ENCODE measurements at regions not wholly inside any gene's neighbourhood (a gene's known extent, or its start where the extent isn't known, plus 50 kb on each side); places are given as distances from the start of the nearest gene placed in this dataset.
"Not testable (repeated sequence)": the region's sequence is repeated elsewhere in the genome, so short reads cannot be mapped to it uniquely, and the experiment has no call there.

DNA sequence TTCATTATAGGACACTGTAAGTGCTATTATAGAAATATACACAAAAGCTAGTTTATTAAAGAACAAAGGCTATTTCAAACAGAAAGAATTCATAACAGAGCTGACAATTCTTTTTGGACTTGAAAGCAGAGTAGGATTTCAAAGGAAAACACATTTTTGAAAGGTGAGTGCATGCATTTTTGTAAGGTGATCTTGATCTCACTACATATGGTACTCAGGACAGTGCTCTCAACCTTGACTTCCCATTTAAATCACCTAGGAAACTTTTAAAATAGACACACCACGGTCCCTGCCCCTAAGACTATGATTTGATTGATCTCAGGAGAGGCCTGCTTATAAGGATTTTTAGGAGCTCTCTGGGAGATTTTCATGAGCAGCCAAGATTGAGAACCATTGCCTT lies 1362.0 kb downstream of the CDH8 start:
- no TSS peak for BruUV-seq (replicated peaks)
- no peaks in the 10 kb centered on the region for H4K20me1 ChIP-seq (ENCODE audit: insufficient read depth)
- no peaks in the 10 kb centered on the region for H3K27me3 ChIP-seq (ENCODE audit: insufficient read depth, low read depth)
- no peak overlapping the region for H3K4me3 ChIP-seq
- CTCF ChIA-PET = no interaction called here
- no peak overlapping the region for H3K4me2 ChIP-seq
- no peaks in the 10 kb centered on the region for H3K79me2 ChIP-seq (ENCODE audit: low read depth)
- H3K36me3 ChIP-seq (ENCODE audit: low read depth) = no peaks in the 10 kb centered on the region
- POLR2A ChIA-PET (ENCODE audit: unreplicated experiment) = no interaction called here
- H2AFZ ChIP-seq = no peak overlapping the region
- DNase-seq = no peak
- H3F3A ChIP-seq (ENCODE audit: insufficient read depth, low read depth) = no peaks in the 10 kb centered on the region
- H3K27ac ChIP-seq = no peak overlapping the region
- no peak for TF ChIP-seq EZH2 (IDR thresholded peaks at IDR 0.05; ENCODE audit: low read depth)
- H3K9me2 ChIP-seq (ENCODE audit: insufficient read depth) = no peaks in the 10 kb centered on the region
- no peaks in the 10 kb centered on the region for H3K9me3 ChIP-seq (ENCODE audit: insufficient read depth, low read depth)
- intact Hi-C loops (cut with micrococcal nuclease; ENCODE audit: unreplicated experiment) = no loop called here
- no peaks in the 10 kb centered on the region for H3K4me1 ChIP-seq (replicated peaks; ENCODE audit: insufficient read depth)

DNA sequence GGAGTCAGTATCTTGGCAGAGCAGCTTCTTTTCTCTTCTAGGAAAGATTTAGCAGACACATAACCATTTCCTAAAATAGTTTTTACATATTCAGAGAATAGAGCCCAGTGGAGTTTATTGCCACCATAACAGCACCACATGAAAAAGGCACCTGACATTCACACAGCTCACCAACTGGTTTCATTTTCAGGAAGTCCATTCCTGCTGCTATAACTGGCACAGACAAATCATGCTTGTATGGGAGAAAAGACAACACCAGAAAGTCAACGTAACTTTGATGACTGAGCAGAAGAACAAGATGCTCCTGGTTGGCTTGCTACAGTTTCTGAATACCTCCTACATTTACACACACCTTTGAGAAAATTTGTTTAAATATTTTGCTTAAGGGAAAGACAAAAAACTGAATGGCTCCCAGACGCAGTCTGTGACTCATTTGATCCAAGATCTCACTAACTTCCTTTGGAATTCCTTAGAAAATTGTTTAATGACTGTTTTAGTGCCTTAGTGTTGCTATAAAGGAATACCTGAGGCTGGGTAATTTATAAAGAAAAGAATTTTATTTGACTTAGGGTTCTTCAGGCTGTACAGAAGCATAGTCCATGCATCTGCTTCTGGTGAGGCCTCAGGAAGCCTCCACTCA lies 1380.6 kb downstream of the CDH8 start:
- Histone ChIP-seq H3K4me2 (no peak overlapping the region), H3K27ac (no peak overlapping the region), H3K9me3 (ENCODE audit: insufficient read depth, low read depth) (no peaks in the 10 kb centered on the region), H3K4me1 (replicated peaks; ENCODE audit: insufficient read depth) (no peaks in the 10 kb centered on the region), H3K36me3 (ENCODE audit: low read depth) (no peaks in the 10 kb centered on the region), H3K4me3 (no peak overlapping the region), H3K27me3 (ENCODE audit: insufficient read depth, low read depth) (no peaks in the 10 kb centered on the region), H3K9me2 (ENCODE audit: insufficient read depth) (no peaks in the 10 kb centered on the region), H2AFZ (no peak overlapping the region), H3F3A (ENCODE audit: insufficient read depth, low read depth) (no peaks in the 10 kb centered on the region), H3K79me2 (ENCODE audit: low read depth) (no peaks in the 10 kb centered on the region), H4K20me1 (ENCODE audit: insufficient read depth) (no peaks in the 10 kb centered on the region)
- CTCF ChIA-PET = no interaction called here
- no peak for DNase-seq
- intact Hi-C loops (cut with micrococcal nuclease; ENCODE audit: unreplicated experiment) = no loop called here
- BruUV-seq (replicated peaks) = no TSS peak
- TF ChIP-seq EZH2 (IDR thresholded peaks at IDR 0.05; ENCODE audit: low read depth) = no peak
- POLR2A ChIA-PET (ENCODE audit: unreplicated experiment) = no interaction called here

DNA sequence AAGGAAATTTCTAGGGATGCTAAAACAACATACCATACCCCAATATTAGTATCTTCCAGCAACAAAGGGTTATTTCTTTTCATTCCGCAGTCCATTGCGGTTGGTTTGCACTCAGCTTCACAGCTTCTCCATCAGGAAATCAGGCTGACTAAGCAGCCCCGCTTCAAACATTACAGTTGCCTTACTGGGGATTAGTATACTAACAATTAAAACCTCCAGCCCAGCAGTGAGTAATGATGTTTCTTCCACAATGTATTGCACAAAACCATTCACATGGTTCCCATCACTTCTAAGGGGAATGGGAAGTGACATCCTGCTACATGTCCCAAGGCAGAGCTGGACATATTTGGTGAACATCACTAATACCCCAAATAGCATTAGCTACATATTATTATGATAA lies 1384.9 kb downstream of the CDH8 start:
- H2AFZ ChIP-seq = no peak overlapping the region
- TF ChIP-seq EZH2 (IDR thresholded peaks at IDR 0.05; ENCODE audit: low read depth) = no peak
- TF ChIP-seq, protein P1, sequence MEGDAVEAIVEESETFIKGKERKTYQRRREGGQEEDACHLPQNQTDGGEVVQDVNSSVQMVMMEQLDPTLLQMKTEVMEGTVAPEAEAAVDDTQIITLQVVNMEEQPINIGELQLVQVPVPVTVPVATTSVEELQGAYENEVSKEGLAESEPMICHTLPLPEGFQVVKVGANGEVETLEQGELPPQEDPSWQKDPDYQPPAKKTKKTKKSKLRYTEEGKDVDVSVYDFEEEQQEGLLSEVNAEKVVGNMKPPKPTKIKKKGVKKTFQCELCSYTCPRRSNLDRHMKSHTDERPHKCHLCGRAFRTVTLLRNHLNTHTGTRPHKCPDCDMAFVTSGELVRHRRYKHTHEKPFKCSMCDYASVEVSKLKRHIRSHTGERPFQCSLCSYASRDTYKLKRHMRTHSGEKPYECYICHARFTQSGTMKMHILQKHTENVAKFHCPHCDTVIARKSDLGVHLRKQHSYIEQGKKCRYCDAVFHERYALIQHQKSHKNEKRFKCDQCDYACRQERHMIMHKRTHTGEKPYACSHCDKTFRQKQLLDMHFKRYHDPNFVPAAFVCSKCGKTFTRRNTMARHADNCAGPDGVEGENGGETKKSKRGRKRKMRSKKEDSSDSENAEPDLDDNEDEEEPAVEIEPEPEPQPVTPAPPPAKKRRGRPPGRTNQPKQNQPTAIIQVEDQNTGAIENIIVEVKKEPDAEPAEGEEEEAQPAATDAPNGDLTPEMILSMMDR (conservative IDR thresholded peaks at IDR 0.05) = no peak
- H3K27me3 ChIP-seq (ENCODE audit: insufficient read depth, low read depth) = no peaks in the 10 kb centered on the region
- H3K4me3 ChIP-seq = no peak overlapping the region
- no peaks in the 10 kb centered on the region for H3K9me2 ChIP-seq (ENCODE audit: insufficient read depth)
- no peaks in the 10 kb centered on the region for H3K9me3 ChIP-seq (ENCODE audit: insufficient read depth, low read depth)
- no peaks in the 10 kb centered on the region for H4K20me1 ChIP-seq (ENCODE audit: insufficient read depth)
- no peak overlapping the region for H3K27ac ChIP-seq
- no peaks in the 10 kb centered on the region for H3K36me3 ChIP-seq (ENCODE audit: low read depth)
- POLR2A ChIA-PET (ENCODE audit: unreplicated experiment) = no interaction called here
- no peaks in the 10 kb centered on the region for H3K79me2 ChIP-seq (ENCODE audit: low read depth)
- H3F3A ChIP-seq (ENCODE audit: insufficient read depth, low read depth) = no peaks in the 10 kb centered on the region
- intact Hi-C loops (cut with micrococcal nuclease; ENCODE audit: unreplicated experiment) = no loop called here
- CTCF ChIA-PET = no interaction called here
- no peak overlapping the region for H3K4me2 ChIP-seq
- DNase-seq = no peak
- no TSS peak for BruUV-seq (replicated peaks)
- no peaks in the 10 kb centered on the region for H3K4me1 ChIP-seq (replicated peaks; ENCODE audit: insufficient read depth)

DNA sequence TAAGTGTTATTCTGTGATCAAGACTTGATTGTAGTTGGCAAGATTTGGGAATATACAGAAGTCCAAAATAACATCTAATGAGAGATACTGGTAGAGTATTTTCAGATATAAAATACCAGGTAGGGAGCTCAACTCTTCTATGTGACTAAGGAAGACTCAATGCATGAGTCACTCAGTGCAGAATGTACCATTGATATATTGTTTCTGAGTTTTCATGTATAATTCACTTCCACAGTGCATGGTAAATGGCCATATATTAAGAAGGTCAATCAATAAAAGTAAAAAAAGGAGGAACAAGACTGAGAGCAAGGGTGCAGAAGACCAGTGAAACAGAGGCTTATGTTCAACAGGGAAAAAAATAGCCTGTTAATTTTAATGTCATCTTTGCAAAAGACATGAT lies 1387.9 kb downstream of the CDH8 start:
- Histone ChIP-seq H3K27me3 (ENCODE audit: insufficient read depth, low read depth) (no peaks in the 10 kb centered on the region), H2AFZ (no peak overlapping the region), H3F3A (ENCODE audit: insufficient read depth, low read depth) (no peaks in the 10 kb centered on the region), H4K20me1 (ENCODE audit: insufficient read depth) (no peaks in the 10 kb centered on the region), H3K4me1 (replicated peaks; ENCODE audit: insufficient read depth) (no peaks in the 10 kb centered on the region), H3K36me3 (ENCODE audit: low read depth) (no peaks in the 10 kb centered on the region), H3K4me2 (no peak overlapping the region), H3K4me3 (no peak overlapping the region), H3K79me2 (ENCODE audit: low read depth) (no peaks in the 10 kb centered on the region), H3K9me3 (ENCODE audit: insufficient read depth, low read depth) (no peaks in the 10 kb centered on the region), H3K9me2 (ENCODE audit: insufficient read depth) (no peaks in the 10 kb centered on the region), H3K27ac (no peak overlapping the region)
- intact Hi-C loops (cut with micrococcal nuclease; ENCODE audit: unreplicated experiment) = no loop called here
- no peak for DNase-seq
- TF ChIP-seq EZH2 (IDR thresholded peaks at IDR 0.05; ENCODE audit: low read depth) = no peak
- TF ChIP-seq, protein P1 (conservative IDR thresholded peaks at IDR 0.05) = no peak
- ChIA-PET POLR2A (ENCODE audit: unreplicated experiment) (no interaction called here), CTCF (no interaction called here)
- BruUV-seq (replicated peaks) = no TSS peak

DNA sequence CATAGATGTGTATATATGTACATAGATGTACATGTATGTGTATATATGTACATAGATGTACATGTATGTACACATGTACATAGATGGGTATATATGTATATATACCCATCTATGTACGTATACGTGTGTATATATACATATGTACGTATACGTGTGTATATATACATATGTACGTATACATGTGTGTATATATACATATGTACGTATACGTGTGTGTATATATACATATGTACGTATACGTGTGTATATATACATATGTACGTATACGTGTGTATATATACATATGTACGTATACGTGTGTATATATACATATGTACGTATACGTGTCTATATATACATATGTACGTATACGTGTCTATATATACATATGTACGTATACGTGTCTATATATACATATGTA lies 1388.8 kb downstream of the CDH8 start:
- intact Hi-C loops (cut with micrococcal nuclease; ENCODE audit: unreplicated experiment); BruUV-seq (replicated peaks); H3K4me1 ChIP-seq (replicated peaks; ENCODE audit: insufficient read depth); H3K9me2 ChIP-seq (ENCODE audit: insufficient read depth); H2AFZ ChIP-seq; CTCF ChIA-PET; H3K36me3 ChIP-seq (ENCODE audit: low read depth); POLR2A ChIA-PET (ENCODE audit: unreplicated experiment); H3K79me2 ChIP-seq (ENCODE audit: low read depth); H3K9me3 ChIP-seq (ENCODE audit: insufficient read depth, low read depth); H3K4me3 ChIP-seq; DNase-seq; H3F3A ChIP-seq (ENCODE audit: insufficient read depth, low read depth); H4K20me1 ChIP-seq (ENCODE audit: insufficient read depth); H3K27ac ChIP-seq; H3K4me2 ChIP-seq; H3K27me3 ChIP-seq (ENCODE audit: insufficient read depth, low read depth): not testable (repeated sequence)

Data from PC-9 (cell line).